ENCODE measurements at regions not wholly inside any gene's neighbourhood (a gene's known extent, or its start where the extent isn't known, plus 50 kb on each side); places are given as distances from the start of the nearest gene placed in this dataset.
"Not testable (repeated sequence)": the region's sequence is repeated elsewhere in the genome, so short reads cannot be mapped to it uniquely, and the experiment has no call there.

DNA sequence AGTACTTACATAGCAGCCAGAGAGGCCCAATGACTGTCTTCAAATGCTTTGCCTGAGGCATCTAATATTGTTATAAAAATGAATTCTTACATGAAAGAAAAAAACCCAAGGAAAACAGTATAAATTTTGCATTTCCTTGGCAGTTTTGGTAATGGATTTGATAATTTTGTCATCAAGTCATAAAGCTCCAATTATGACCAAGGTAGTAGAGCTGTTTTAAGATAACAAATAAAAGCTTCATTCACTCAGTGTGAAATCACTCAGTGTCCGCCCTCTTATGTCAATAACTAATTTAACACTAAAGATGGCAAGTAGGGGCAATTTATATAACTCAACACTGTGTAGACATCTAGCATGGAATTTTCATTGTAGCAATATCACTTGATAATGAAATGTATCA lies 193.9 kb downstream of the ANKRD7 start:
- no peak for DNase-seq (ENCODE audit: low spot score)

DNA sequence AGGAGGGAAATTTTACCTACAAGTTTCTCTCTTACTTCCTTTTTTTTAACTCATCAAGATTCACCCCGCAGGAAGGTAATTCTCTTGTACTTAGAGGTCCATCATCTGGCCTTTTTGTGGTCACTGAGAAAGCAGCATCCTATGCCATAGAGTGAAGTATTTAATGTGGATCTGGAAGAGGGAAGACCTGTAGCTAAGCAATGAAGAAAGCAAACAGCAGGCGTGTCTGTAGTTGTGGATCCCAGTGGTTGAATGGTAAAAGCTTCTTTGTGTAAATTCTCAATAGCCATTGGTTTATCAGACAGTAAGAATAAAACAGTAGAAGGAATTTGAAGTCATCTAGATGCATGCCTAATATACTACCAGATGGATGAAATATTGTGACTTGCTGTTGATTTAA lies 196.4 kb downstream of the ANKRD7 start:
- DNase-seq (ENCODE audit: low spot score): no peak

DNA sequence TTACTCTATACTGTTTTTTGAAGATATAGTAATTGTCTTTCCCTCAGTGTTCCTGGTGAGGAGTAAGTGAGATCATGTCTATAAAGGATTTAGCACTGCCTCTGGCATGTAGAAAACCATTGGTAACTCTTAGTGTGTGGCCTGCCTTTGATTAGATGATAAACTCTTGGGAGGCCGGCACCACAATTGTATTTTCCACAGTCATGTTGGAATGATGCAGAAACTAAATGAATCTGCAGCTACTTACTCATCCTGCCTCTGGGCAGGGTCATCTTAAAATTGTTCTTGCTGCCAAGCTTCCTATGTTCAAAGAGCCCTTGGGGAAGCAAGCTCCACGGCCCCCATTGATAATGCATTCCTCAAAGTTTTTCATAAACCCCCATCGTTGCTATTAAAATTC lies 204.6 kb downstream of the ANKRD7 start:
- DNase-seq (ENCODE audit: low spot score): no peak

DNA sequence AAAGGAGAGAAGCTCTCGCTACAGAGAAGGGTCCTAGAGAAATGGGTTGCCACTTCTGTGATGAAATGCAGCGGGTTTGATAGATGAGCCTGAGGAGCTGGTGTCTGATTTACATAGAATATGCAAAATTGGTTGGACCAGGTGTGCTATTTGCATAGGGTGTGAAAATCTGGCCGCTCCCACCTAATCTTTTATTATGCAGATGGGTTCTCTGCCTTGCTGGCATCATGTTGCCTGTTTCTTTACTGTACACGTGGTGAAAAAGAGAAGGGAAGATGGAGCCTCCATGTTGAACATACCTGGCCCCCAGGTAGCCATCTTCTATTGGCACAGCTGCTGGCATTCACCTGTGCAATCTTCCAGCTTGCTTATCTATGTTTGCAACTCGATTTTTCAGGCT lies 212.2 kb downstream of the ANKRD7 start:
- DNase-seq (ENCODE audit: low spot score): no peak

DNA sequence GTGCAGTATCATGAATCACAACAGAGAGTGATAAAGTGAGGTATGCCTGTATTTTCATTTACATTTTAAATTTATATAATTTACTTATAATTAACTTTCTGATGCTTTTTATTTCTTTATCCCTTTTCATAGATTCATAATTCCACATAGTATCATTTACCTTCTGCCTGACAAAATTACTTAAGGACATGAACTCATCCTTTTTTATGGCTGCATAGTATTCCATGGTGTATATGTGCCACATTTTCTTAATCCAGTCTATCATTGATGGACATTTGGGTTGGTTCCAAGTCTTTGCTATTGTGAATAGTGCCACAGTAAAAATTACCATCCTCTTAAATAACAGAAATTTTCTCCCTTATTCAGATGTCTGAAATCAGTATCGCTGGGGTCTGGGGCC lies 224.5 kb downstream of the ANKRD7 start:
- not testable (repeated sequence) for DNase-seq (ENCODE audit: low spot score)

DNA sequence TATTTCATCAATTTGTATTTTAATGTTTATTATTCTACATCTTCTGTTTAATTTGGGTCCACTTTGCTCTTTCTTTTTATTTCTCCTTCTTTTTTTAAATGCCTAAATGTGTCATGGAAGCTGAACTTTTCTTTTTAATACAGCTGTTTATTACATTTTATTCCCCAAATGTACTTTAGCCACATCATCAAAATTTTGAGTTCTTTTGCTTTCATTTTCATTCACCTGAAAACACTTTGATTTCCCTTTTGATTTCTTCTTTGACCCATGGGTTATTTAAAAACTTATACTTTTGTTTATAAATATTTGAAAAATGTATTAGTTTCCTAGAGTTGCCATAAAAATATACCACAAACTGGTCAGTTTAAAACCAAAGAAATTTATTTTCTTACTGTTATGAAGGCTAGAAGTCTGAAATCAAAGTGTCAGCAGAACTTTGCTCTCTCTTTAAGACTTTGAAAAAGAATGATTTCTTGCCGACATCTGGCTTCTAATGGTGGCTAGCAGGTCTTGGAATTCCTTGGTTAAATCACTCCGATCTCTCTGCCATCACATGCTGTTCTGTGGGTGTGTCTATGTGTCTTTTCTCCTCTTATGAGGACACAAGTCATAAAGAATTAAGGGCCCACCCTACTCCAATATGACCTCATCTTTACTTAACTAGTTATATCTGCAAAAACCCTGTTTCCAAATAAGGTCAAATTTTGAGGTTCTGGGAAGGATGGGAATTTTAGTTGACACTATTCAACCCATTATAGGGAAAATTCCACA lies 225.5 kb downstream of the ANKRD7 start:
- DNase-seq (ENCODE audit: low spot score): no peak

DNA sequence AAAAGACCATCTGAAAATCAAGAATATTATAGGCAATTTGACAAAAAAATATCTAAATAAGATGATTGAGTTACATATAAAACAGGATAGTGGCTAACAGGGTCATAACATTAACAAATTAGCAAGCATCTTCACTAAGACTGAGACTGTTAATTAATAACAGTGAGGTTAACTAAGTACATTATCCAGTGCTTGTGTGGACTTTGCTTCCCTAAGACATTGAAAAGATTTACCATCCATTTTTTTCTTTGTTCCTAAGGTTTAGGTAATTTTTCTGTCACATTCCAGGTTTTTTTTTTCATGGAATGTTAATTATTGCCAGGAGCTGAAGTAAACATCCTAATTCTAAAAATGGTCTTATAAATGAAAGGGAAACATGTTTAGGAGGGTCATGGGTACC lies 227.6 kb downstream of the ANKRD7 start:
- no peak for DNase-seq (ENCODE audit: low spot score)

DNA sequence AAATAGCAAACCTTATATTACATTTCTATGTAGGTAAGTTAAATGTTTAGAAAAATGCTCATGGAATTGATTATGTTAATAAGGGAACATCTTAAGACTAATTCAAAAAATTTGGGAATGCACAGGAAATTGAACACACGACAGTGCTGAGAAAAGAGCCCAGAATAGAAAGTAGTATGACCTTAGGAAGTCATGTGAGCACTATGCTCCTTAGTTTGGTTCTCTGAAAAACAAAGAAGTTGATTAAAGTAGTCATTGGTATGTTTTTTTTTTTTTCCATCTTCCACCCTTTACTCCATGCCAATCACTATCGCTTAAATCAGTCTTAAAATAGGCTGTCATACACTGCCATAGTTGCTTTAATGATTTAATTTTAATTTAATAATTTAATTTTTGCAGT lies 242.9 kb downstream of the ANKRD7 start:
- no peak for DNase-seq (ENCODE audit: low spot score)

DNA sequence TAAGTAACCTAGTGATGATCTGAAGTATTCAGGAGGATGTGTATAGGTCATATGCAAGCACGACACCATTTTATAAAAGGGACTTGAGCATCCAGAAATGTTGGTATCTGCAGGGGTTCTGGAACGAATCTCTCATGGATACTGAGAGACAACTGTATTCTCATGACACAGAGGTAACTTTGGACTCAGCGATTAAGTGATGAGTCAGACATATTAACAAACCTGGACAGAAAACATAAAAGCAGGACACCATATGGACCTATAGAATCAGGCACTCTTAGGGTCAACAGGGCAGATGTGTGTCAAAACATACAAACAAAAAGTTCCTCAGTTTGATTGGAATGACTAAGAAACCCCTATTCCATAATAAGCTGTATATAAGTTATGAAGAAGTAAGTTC lies 248.1 kb downstream of the ANKRD7 start:
- DNase-seq (ENCODE audit: low spot score): no peak

DNA sequence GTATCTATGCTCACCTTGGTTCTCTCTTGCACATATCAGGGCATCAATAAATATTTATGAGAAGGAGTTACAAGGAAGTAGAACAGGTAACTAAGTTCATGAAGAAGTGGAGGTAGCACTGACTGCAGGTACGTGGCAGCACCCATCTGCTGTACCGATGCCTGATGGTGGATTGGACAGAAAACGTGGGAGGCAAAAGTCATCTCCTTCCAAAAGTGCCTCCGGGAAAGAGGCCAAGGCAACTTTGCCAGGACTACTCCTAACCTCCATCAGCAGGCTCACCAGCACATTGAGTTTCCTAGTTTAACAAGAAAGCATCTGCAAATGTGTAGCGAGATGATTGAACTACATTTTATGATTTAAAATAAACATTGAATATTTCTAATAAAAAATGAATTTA lies 248.8 kb downstream of the ANKRD7 start:
- DNase-seq (ENCODE audit: low spot score): no peak

DNA sequence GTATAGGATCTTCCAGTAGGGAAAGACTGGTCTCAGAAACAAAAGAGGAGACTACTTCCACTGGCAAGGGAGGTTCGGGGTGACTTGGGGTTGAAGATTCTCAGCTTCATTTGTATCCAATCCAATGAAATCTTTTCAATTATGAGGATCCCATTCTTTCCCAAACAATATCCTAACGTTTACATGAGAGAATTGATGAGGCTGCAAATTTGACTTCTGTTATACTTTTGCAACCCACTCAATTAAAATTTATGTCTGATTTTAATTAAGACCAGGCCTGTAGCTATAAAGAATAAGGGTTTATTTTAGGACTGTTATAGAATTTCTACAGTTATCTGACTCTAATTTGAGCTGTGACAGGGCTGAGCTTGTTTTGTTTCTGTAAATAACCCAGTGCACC lies 251.5 kb downstream of the ANKRD7 start:
- no peak for DNase-seq (ENCODE audit: low spot score)

DNA sequence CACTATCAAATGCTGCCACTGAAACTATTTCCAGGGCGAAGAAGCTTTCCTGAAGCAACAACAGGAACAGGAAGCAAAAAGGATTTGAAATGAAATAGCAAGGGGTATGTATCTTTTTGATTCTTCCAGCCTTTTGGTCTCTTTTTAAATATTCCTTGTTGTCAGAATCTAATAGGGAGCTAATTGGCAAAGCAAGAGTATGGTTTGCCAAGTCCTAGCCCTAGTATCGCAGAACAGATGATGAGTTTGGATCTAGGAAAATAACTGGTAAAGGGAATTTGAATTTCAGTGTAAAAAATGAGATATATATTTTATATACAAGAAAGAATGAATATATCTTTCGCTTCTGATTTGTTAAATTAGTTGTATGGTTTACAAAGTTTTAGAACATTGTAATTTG lies 252.5 kb downstream of the ANKRD7 start:
- no peak for DNase-seq (ENCODE audit: low spot score)

DNA sequence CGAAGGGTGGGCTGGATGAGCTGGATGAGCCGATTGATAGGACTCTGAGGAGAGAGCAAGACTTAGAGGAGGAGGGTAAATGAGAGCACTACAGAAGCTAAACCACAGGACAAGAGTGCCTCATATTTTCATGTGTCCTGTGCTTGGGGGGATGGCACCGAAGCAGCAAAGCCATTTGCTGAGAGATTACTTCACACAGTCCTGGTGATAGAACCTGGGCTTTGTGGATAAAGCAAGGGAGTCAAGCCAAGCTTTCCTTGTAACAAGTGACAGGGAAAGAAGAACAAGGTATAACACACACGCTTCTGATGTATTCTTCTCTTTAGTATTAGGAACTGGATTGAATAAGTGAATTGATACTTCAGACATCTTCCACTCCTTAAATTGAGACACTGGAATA lies 253.7 kb downstream of the ANKRD7 start:
- no peak for DNase-seq (ENCODE audit: low spot score)

DNA sequence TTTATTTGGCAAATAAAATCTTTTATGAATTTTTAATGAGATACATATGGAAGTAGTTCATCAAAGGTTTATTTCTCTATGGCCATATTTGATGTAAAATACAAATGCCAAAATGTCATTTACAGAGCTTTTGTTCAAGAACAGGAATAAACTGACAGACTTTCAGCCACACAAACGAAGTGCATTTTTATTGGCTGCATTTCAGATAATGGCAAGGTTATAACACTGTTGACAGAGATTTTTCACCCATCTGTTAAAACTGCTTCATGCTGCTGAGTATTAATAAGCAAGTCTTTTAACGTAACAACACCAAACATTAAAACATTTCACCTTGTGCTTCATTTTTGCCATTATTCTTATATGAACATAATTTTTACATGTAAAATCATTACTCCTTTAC lies 254.4 kb downstream of the ANKRD7 start:
- no peak for DNase-seq (ENCODE audit: low spot score)

DNA sequence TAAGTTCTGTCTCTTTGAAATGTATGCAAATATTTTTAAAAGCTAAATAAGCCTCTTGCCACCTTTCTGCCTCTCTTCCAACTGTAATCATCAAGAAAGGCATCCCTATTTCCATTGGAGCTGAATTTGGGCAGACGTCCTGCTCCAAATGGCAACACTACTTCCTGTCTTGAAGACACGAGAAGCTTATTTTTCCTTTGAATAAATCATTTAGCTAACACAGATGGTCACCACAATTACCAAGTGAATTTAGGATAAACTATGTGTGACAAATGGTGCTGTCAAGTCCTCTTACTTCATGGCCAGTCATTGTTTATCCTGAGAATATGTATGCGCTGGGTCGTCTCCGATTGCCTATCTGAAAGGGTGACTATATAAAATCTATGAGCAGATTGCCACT lies 268.0 kb downstream of the ANKRD7 start:
- DNase-seq (ENCODE audit: low spot score): no peak

DNA sequence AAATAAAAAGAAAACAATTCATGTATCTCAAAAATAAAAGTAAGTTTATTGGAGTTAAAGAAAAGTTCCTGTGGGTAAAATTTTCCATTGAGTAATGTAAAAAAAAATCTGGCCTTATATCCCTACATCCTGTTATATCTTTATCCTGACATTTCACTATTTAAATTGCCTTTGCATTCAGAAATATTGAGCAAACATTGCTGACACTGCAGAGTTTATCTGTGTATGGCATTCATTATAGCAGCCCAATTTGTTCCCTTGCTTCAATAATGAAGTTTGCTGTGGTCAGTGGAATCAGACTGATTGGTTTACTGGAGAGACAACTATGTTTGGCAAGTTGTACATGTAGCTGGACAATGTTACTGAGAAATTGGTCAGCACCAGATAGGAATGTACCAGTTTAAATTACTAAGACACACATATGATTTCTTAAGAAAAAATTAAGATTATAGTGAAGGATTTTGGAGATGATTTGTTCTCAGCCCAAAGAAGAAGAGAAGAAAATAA lies 271.7 kb downstream of the ANKRD7 start:
- no peak for DNase-seq (ENCODE audit: low spot score)

DNA sequence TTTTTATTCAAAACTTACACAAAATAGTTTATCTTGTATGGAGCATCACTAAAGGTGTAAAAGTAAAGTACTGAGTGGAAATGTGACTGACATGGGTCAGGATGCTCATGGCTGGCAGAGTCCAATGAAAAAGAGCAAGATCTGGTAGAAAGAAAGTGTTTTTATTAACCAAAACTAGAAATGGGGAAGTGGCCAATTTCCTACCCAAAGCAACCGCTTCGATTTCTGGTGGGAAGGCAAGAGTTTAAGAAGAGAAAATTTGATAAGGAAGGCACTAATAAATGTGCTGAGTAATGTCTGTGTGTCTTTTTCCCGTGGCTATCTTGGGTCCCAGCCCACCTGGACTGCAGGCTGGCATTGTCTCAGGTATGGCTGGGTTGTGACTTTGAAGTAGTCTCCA lies 277.7 kb downstream of the ANKRD7 start:
- DNase-seq (ENCODE audit: low spot score): no peak

DNA sequence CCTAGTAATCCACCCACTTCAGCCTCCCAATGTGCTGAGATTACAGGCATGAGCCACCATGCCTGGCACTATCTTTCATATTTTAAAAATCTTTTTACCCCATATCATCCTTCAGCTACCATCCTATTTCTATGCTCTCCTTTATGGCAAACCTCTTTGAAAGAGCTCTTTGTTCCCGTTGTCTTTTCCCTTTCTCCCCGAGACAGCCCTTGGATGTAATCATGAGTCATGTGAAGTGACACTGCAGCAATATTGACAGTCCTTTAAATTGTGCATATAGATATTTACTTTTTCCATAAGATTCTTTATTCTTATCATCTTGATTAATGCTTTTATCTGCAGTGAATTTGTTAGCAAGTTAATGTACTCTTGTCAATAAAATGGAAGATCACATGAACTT lies 286.6 kb downstream of the ANKRD7 start:
- no peak for DNase-seq (ENCODE audit: low spot score)

DNA sequence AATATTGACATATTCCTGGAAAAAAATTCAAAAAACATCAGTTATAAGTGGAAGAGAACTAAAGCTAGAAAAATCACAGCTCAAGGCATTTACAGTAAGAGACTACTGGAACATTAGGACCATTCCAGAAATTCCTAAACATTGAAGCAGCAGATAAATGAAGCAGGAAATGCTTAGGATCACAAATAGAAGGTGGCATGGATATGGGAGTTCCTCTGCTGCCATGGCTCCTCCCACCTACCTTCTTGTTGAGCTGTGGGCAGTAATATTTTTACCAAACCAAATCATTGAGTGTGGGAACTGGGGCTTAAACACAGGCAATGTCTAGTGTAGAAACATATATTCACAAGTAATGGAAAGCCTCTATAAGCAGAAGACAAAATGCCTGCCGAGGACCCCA lies 292.8 kb downstream of the ANKRD7 start:
- DNase-seq (ENCODE audit: low spot score): no peak

DNA sequence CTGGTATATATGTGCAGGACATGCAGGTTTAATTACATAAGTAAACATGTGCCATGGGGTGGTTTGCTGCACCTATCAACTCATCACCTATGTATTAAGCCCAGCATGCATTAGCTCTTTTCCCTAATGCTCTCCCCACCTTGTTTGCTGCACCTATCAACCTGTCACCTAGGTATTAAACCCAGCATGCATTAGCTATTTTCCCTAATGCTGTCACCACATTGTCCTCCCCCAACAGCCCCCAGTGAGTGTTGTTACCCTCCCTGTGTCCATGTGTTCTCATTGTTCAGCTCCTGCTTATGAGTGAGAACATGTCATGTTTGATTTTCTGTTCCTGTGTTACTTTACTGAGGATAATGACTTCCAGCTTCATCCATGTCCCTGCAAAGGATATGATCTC lies 300.5 kb downstream of the ANKRD7 start:
- no peak for DNase-seq (ENCODE audit: low spot score)

DNA sequence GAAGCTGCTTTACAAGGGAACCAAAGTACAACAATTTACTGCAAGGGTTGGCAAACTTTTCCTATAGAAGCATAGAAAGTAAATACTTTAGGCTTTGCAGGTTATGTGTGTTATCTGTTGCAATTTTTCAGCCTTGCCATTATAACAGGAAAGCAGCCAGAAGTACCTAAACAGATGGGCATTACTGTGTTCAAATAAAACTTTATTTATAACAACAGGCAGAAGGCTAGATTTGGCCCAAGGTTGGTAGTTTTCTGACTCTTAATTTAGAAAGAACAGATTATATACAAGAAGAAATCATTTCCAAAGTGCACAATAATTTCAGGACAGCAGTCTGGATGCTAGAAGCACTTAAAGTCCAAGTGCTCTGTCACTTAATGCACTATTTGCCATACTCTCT lies 307.1 kb downstream of the ANKRD7 start:
- DNase-seq (ENCODE audit: low spot score): no peak

DNA sequence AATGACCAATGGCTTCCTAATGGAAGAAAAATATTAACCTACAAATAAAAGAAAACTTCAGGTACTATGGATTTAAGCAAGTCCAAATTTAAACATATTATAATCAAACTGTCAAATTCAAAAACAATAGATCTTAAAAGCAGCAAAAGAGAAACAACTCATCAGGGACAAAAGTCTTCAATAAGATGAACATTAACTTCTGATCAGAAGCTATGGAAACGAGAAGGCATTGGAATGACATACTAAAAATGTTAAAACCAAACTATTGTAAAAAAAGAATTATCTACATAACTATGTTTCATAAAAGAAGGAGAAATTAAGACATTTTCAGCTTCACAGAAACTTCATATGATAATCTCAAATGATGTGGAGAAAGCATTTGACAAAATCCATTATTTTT lies 334.7 kb downstream of the ANKRD7 start:
- DNase-seq (ENCODE audit: low spot score): no peak

DNA sequence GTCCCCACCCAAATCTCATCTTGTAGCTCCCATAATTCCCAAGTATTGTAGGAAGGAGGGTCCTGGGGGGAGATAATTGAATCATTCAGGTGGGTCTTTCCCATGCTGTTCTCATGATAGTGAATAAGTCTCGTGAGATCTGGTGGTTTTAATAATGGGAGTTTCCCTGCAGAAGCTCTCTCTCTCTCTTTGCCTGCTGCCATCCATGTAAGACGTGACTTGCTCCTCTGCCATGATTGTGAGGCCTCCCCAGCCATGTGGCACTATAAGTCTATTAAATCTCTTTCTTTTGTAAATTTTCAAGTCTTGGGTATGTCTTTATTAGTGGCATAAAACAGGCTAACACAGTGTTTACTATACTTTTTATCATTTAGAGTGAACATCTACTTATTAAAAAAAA lies 338.8 kb downstream of the ANKRD7 start:
- no peak for DNase-seq (ENCODE audit: low spot score)

DNA sequence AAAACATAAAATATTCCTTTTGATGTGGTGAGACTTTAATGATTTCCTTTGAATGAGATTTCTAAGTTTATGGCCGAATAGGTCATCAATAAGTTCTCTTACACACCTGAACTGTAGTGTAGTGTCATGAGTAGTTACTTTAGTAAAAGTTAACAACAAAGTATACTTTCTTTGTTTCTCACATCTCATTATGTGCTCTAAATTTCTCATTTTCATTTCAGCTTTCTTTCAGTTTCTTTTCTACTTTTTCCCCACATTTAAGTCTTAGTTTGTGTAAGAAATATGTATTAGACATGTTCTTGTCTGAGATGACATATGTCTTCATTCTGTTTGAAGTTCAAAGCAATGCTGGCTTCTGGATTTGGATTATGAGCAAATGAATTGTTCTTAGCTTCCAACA lies 348.1 kb downstream of the ANKRD7 start:
- DNase-seq (ENCODE audit: low spot score): no peak
